Hepatocyte (in vitro differentiated cells): ENCODE measurements at regions not wholly inside any gene's neighbourhood (a gene's known extent, or its start where the extent isn't known, plus 50 kb on each side); places are given as distances from the start of the nearest gene placed in this dataset.

ENCODE experiments used
- EZH2 ChIP-seq: fragments of 200-600 bp; sonication (generic); IDR thresholded peaks from 2 replicates; pipeline ENCODE4 v1.6.1; 2016; ENCODE audit warnings: antibody characterized with exemption, mild to moderate bottlenecking, borderline replicate concordance
- EZH2phosphoT487 ChIP-seq: fragments of 200-600 bp; sonication (generic); IDR thresholded peaks from one replicate; pipeline ENCODE4 v1.6.1; 2018; ENCODE audit warnings: antibody characterized with exemption, mild to moderate bottlenecking, low read depth, moderate library complexity; ENCODE audit not compliant: unreplicated experiment, severe bottlenecking
- TF ChIP-seq, protein P1 (sequence below): fragments of 200-600 bp; sonication (generic); IDR thresholded peaks from 2 replicates; pipeline ENCODE4 v1.5.1; 2016; ENCODE audit warnings: antibody characterized with exemption, mild to moderate bottlenecking; ENCODE audit not compliant: poor library complexity

DNA sequence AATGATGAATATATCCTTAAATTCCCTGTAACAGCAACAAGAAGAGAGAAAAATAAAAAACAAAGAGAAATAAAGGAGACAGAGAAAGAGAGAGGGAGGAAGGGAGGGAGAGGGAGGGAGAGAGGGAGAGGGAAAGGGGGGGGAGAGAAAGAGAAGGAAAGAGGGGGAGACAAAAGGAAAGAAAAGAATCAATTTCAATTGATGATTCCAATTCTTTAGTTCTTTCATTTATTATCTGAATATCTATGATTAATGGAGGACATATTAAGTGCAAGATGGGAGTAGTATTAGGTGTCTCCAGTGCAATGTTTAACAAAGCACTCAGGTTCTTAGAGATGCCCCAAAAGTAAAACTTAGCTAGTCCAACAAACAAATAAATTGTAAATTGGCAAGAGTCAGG is 97.2 kb upstream of the DPP10 start:
- no peak for TF ChIP-seq EZH2
- TF ChIP-seq, protein P1, sequence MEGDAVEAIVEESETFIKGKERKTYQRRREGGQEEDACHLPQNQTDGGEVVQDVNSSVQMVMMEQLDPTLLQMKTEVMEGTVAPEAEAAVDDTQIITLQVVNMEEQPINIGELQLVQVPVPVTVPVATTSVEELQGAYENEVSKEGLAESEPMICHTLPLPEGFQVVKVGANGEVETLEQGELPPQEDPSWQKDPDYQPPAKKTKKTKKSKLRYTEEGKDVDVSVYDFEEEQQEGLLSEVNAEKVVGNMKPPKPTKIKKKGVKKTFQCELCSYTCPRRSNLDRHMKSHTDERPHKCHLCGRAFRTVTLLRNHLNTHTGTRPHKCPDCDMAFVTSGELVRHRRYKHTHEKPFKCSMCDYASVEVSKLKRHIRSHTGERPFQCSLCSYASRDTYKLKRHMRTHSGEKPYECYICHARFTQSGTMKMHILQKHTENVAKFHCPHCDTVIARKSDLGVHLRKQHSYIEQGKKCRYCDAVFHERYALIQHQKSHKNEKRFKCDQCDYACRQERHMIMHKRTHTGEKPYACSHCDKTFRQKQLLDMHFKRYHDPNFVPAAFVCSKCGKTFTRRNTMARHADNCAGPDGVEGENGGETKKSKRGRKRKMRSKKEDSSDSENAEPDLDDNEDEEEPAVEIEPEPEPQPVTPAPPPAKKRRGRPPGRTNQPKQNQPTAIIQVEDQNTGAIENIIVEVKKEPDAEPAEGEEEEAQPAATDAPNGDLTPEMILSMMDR, result no peak
- TF ChIP-seq EZH2phosphoT487, result no peak
